IMR-90 (cell line): ENCODE measurements at regions not wholly inside any gene's neighbourhood (a gene's known extent, or its start where the extent isn't known, plus 50 kb on each side); places are given as distances from the start of the nearest gene placed in this dataset.

Experiments
- ATAC-seq: fragments of 200-7000 bp; cut with Tn5 transposase; 2 replicates; pipeline ENCODE4 v1.9.1; 2020; ENCODE audit warnings: low read depth, mild to moderate bottlenecking, moderate library complexity
- BruUV-seq: library from RNA; stranded (reverse); fragments of 400-500 nt; replicated peaks from 2 replicates; lab custom pipeline; 2021; lab: Mats Ljungman, UMichigan
- CTCF ChIA-PET: fragments of 300-600 bp; formaldehyde crosslinking; extraction: SDS; loops from one replicate; lab custom pipeline; 2021; ENCODE audit warnings: antibody characterized with exemption; lab: Yijun Ruan, JAX
- POLR2A ChIA-PET: fragments of 300-600 bp; sonication (Branson Sonifier 250); formaldehyde crosslinking; loops from one replicate; lab custom pipeline; 2022; ENCODE audit warnings: antibody characterized with exemption; ENCODE audit not compliant: unreplicated experiment; lab: Charles Lee
- DNase-seq: peaks from one replicate; pipeline ENCODE4 v3.0.0; 2013
- H2AFZ ChIP-seq: replicated peaks from 2 replicates; pipeline ENCODE3; 2013; ENCODE audit warnings: low read length, mild to moderate bottlenecking; ENCODE audit not compliant: poor library complexity
- H2AK5ac ChIP-seq: 2 replicates; pipeline ENCODE4 v1.6.1; 2013; ENCODE audit warnings: low read depth, low read length, inconsistent platforms
- H2AK9ac ChIP-seq: replicated peaks from 2 replicates; pipeline ENCODE3; 2013; ENCODE audit warnings: mild to moderate bottlenecking, low read depth, low read length, moderate library complexity; ENCODE audit not compliant: poor library complexity
- H2BK120ac ChIP-seq: 2 replicates; pipeline ENCODE4 v1.6.1; 2013; ENCODE audit warnings: low read depth, low read length, inconsistent platforms
- H2BK15ac ChIP-seq: 3 replicates; pipeline ENCODE4 v1.6.1; 2013; ENCODE audit warnings: low read depth, low read length, inconsistent platforms
- H2BK20ac ChIP-seq: 2 replicates; pipeline ENCODE4 v1.6.1; 2013; ENCODE audit warnings: low read depth, mild to moderate bottlenecking, inconsistent platforms, low read length, moderate library complexity
- H2BK5ac ChIP-seq: 2 replicates; pipeline ENCODE4 v1.6.1; 2013; ENCODE audit warnings: mild to moderate bottlenecking, low read depth, low read length, inconsistent platforms; ENCODE audit not compliant: poor library complexity, severe bottlenecking
- H3K14ac ChIP-seq: replicated peaks from 2 replicates; pipeline ENCODE4 v1.6.1; 2013; ENCODE audit warnings: low read depth, low read length, inconsistent platforms
- H3K18ac ChIP-seq: 2 replicates; pipeline ENCODE4 v1.6.1; 2013; ENCODE audit warnings: low read depth, low read length, control low read depth
- H3K23ac ChIP-seq: 2 replicates; pipeline ENCODE4 v1.6.1; 2013; ENCODE audit warnings: low read depth, low read length, inconsistent platforms
- H3K27ac ChIP-seq: 2 replicates; pipeline ENCODE4 v1.5.1; 2013; ENCODE audit warnings: mild to moderate bottlenecking, control low read depth, low read length; ENCODE audit not compliant: insufficient read depth
- H3K27me3 ChIP-seq: 2 replicates; pipeline ENCODE4 v1.6.1; 2013; ENCODE audit warnings: low read length; ENCODE audit not compliant: control insufficient read depth, insufficient read depth
- H3K36me3 ChIP-seq: 2 replicates; pipeline ENCODE4 v1.6.1; 2013; ENCODE audit warnings: low read length, mixed read lengths; ENCODE audit not compliant: control insufficient read depth, insufficient read depth
- H3K4ac ChIP-seq: 2 replicates; pipeline ENCODE4 v1.6.1; 2013; ENCODE audit warnings: low read depth, low read length, inconsistent platforms
- H3K4me1 ChIP-seq: 2 replicates; pipeline ENCODE4 v1.6.1; 2013; ENCODE audit warnings: low read length, mixed read lengths; ENCODE audit not compliant: control insufficient read depth, insufficient read depth
- H3K4me2 ChIP-seq: 2 replicates; pipeline ENCODE4 v1.6.1; 2013; ENCODE audit warnings: low read depth, mild to moderate bottlenecking, control low read depth, low read length, moderate library complexity
- H3K4me3 ChIP-seq: 2 replicates; pipeline ENCODE4 v1.5.1; 2013; ENCODE audit warnings: low read depth, mild to moderate bottlenecking, control low read depth, low read length, moderate library complexity; ENCODE audit not compliant: insufficient read depth
- H3K56ac ChIP-seq: 2 replicates; pipeline ENCODE4 v1.6.1; 2013; ENCODE audit warnings: low read length, inconsistent platforms; ENCODE audit not compliant: insufficient read depth; ENCODE audit errors: extremely low read depth
- H3K79me1 ChIP-seq, 2 experiments: 2 replicates each; pipeline ENCODE4 v1.6.1; 2013; ENCODE audit warnings: low read length in 2 of 2, inconsistent platforms in 1 of 2, low read depth in 1 of 2
- H3K9ac ChIP-seq: 2 replicates; pipeline ENCODE4 v1.6.1; 2013; ENCODE audit warnings: low read depth, low read length, control low read depth
- H3K9me1 ChIP-seq: 2 replicates; pipeline ENCODE4 v1.6.1; 2013; ENCODE audit warnings: low read length, inconsistent platforms; ENCODE audit not compliant: insufficient read depth
- H3K9me3 ChIP-seq: 2 replicates; pipeline ENCODE4 v1.6.1; 2013; ENCODE audit warnings: low read length; ENCODE audit not compliant: control insufficient read depth, insufficient read depth
- H4K20me1 ChIP-seq: 2 replicates; pipeline ENCODE4 v1.6.1; 2013; ENCODE audit warnings: low read length, inconsistent platforms; ENCODE audit not compliant: insufficient read depth
- H4K5ac ChIP-seq: 2 replicates; pipeline ENCODE4 v1.6.1; 2013; ENCODE audit warnings: mild to moderate bottlenecking, low read depth, low read length, control low read depth
- H4K8ac ChIP-seq, 2 experiments: 2 replicates each; pipeline ENCODE4 v1.6.1; 2013; ENCODE audit warnings: low read depth in 2 of 2, low read length in 2 of 2, control low read depth in 1 of 2, inconsistent platforms in 1 of 2
- H4K91ac ChIP-seq: 2 replicates; pipeline ENCODE4 v1.6.1; 2013; ENCODE audit warnings: low read depth, low read length, inconsistent platforms; ENCODE audit not compliant: insufficient read depth
- BHLHE40 ChIP-seq: fragments of 150-350 bp; IDR thresholded peaks from 2 replicates; pipeline ENCODE4 v1.6.1; 2016; ENCODE audit warnings: mild to moderate bottlenecking, low read depth, low read length
- CEBPB ChIP-seq: IDR thresholded peaks from 2 replicates; pipeline ENCODE4 v1.6.1; 2012; ENCODE audit warnings: low read depth, low read length, improper control_type of control experiment
- MXI1 ChIP-seq: IDR thresholded peaks from 2 replicates; pipeline ENCODE4 v1.6.1; 2012; ENCODE audit warnings: low read depth, mild to moderate bottlenecking, low read length, moderate library complexity, borderline replicate concordance
- WGBS, 2 experiments: methylation state at CpG; one replicate each; pipeline versions ENCODE4 v1.1.5 to v1.1.7; 2013; ENCODE audit warnings: missing lambda C conversion rate in 2 of 2; ENCODE audit not compliant: insufficient read length in 1 of 2; ENCODE audit errors: extremely low coverage in 2 of 2; 5-methylcytosine and 5-hydroxymethylcytosine counted together
- dilution Hi-C: fragments of 300-500 bp; cut with HindIII; formaldehyde crosslinking; loops from one replicate; pipeline ENCODE4 v1.14.3; 2018; ENCODE audit warnings: low sequenced_read_pairs; ENCODE audit not compliant: unreplicated experiment
- in situ Hi-C: fragments of 300-500 bp; cut with MboI; formaldehyde crosslinking; loops from 3 replicates; pipeline ENCODE4 v1.14.3; 2019; ENCODE audit warnings: low sequenced_read_pairs, inconsistent platforms, mixed read lengths
- intact Hi-C: fragments of 100-400 bp; cut with micrococcal nuclease; formaldehyde crosslinking; loops from 2 replicates; pipeline ENCODE4 v1.10.0; 2022

DNA sequence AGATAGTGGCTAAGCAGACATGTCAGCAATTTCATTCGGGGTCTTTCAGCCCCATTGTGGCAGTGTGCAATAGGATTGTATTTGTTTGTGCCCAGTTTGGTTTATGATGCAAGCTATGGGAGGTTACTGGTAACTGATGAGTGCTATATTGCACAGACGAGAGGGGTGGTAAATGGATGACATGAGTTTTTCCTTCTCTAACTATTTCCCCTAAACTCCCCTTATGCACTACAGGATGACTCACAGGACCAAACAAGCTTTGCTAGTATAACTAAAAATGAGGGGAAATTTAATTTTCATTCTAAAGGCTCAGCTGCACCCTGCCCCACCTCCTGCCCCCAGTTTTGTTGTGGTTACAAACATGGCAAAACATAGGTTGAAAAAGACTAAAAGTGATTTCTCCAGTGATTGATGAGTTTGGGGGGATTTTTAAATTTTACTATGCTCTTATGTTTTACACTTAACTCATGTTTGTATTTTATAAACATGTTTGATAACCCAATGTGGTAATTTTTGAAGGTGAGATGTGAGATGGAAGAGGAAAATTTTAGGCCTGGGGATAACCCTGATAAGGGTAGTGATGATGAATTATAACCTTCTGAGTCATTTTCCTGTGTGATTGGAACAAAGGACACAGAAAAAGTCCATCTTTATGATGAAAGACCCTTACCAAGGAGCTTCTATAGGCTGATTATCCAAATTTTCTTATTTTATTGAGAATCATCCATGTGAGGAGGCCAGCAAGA is 60.8 kb upstream of the NAMPT start:
- Histone ChIP-seq H4K20me1 (no peaks in the 10 kb centered on the region), H3K4me1 (peaks cover 3% of the 10 kb centered on the region; the same call in 1 of the 2 replicates), H3K14ac (peak overlapping the region; percentile 16; the same call in 1 of the 2 replicates), H2AFZ (no peak overlapping the region), H4K8ac (peak overlapping the region in 1 of 2 experiments; percentile 46; a peak in 1 of 4 replicates), H3K4me3 (no peak overlapping the region), H3K9me3 (peaks cover 20% of the 10 kb centered on the region), H3K23ac (no peak overlapping the region), H3K79me1 (no peaks in the 10 kb centered on the region), H3K27me3 (no peaks in the 10 kb centered on the region), H2BK15ac (no peak overlapping the region), H3K9ac (no peak overlapping the region), H4K5ac (no peak overlapping the region), H4K91ac (no peak overlapping the region), H2BK120ac (peak overlapping the region; percentile 56; the same call in 1 of the 2 replicates), H2AK5ac (no peak overlapping the region), H3K9me1 (no peaks in the 10 kb centered on the region), H3K56ac (no peak overlapping the region), H2BK5ac (no peak overlapping the region), H3K27ac (no peak overlapping the region), H3K4me2 (no peak overlapping the region), H3K4ac (peak overlapping the region; percentile 34; the same call in 1 of the 2 replicates), H3K18ac (no peak overlapping the region; the same call in 1 of the 2 replicates), H2BK20ac (peak overlapping the region; percentile 38; the same call in 1 of the 2 replicates), H2AK9ac (no peak overlapping the region), H3K36me3 (no peaks in the 10 kb centered on the region)
- ATAC-seq (peak; percentile 56; the same call in 1 of the 2 replicates), DNase-seq (peak; percentile 61)
- CTCF ChIA-PET, result no interaction called here
- TF ChIP-seq CEBPB (peak; percentile 75), BHLHE40 (no peak), MXI1 (no peak)
- POLR2A ChIA-PET, result no interaction called here
- BruUV-seq, result no TSS peak
- dilution Hi-C loops (no loop called here), in situ Hi-C loops (no loop called here), intact Hi-C loops (loop anchor here (2.0 kb wide), 1 partner anchor 61 kb away; the partner anchor contains the start of gene NAMPT)
- WGBS, 2 experiments, result no CpG with 5 or more reads among the region's 2 CpGs
